Activated T-cell treated with anti-CD3 and anti-CD28 coated beads, Interleukin-2, amount 50 U/mL, for 48 hours (primary cell): ENCODE measurements at regions not wholly inside any gene's neighbourhood (a gene's known extent, or its start where the extent isn't known, plus 50 kb on each side); places are given as distances from the start of the nearest gene placed in this dataset.

ENCODE experiments used
- DNase-seq, 2 experiments: peaks; one replicate each; pipeline ENCODE4 v3.0.0-alpha.2; 2020

DNA sequence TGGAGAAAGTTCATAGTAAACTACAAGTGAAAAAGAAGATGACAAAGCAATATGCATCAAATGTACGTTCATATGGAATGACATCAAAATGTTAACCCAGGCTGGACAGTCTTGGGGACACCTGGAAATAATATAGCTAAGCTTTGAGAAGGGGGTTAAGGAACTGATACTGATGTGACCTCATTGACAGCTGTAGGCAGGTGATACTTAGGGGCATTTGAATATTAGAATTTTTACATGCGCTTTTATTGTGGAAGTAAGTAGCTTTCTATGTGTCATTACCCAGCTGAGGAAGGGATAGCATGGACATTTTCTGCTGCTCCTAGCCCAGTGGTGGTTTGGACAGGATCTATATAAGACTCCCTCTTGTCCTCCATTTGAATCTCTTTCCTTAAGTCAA is 299.7 kb downstream of the CWC27 start:
- no peak for DNase-seq

DNA sequence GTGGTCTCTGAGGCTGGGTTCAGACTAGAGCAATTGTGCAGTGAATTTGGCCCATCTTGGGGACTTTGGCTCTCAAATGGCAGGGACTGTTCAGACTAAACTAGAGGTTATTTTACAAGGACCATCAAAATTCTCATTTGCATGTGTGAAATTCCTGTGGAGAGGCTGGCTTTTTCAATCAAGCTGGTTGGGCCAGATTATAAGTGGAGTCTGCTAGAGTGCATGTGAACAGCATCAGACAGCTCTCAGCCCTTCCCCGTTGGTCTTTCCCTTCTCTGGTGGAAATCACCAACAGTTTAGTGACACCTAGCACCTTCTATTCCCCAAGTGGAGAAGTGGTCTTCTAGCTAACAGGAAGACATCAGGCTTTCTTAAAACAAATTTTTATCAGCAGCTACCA is 301.3 kb downstream of the CWC27 start:
- no peak for DNase-seq

DNA sequence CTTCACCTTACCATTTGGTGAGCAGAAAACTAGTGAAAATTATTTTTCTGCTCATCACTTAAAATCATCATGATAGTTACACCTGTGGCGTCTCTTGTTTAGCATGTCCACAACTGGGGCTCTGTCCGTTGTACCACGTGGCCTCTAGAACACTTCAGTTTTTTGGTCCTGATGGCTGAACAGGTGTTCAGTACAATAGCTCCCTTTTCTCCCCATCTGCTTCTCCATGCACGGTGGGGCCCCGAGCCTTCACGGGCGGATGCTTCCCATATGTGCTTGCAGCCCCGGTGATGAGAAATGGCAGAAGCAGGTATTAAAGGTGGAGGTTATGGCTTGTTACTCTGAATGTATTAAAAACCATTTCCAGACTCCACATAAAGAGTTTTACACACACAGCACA is 304.1 kb downstream of the CWC27 start:
- DNase-seq: no peak

DNA sequence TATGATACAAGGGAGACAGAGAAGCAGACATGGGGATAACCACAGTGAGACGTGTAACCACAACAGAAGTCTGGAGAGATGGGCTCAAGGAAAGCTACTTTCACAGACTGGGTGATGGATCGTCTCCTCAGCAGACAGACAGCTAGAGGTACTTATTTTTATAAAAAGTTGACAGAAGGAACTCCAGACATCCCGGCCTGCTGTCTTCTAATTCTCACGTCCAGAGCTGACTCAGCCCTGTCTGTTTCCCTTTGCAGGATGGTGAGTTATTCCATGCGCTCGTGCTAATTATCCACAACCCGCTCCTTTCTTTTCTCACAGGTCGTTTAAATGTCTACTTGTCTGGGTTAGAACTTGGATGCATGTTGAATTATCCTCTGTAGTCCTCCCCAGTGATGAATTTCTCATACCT is 304.5 kb downstream of the CWC27 start:
- DNase-seq: no peak

DNA sequence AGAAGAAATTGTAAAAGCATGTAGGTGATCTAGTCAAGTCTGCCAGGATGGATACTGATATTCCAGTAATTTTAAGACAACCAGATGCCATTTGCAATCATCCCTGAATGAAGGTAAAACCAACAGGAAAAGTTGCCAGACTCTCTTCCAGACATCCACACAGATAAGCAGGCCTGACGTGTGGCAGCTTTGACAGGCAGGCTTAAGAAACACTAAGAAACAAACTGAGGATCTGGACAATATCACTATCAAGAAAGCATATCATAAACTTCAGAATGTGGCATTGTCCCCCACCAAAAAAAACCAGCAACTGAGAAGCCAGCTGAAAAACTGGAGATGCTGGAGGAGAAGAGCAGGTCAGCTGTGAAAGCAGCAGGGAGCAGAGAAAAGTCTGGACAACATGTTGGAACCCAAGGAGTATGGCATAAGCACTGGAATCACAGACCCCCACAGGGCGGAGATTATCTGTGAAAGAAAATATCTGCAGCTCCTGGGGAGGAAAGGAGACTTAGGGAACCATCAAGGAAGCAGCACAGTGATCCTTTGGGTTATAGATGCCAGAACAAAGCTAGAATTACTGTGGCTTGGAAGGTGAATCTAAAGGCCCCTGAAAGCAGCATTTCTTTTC is 307.0 kb downstream of the CWC27 start:
- no peak for DNase-seq

DNA sequence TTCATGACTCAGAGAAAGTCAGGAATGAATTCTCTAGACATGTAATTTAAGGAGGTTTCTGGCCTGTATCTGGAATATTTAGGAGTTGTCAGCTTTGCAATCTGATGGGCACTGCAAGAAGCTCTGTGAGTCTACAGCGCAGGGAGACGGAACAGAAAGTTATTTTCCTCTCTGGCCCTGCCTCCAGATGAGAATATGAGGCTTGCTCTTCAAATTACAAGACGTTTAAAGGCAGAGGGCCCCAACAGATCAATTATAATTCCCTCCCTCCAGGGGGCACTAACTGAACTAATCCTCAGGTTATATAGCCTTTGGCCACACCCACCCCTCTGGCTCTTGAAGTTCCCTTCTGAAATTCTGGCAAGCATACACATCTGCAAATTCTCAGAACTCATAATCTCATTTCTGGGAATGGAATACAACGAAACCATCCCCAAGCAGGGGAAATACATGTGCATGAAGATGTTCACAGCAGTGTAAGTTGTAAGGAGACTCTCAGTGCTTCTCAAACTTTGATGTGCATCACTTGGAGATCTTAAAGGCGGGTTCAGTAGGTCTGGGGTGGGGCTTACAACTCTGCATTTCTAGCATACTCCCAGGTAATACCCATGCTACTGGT is 307.6 kb downstream of the CWC27 start:
- DNase-seq: peak; percentile 51 to 60

DNA sequence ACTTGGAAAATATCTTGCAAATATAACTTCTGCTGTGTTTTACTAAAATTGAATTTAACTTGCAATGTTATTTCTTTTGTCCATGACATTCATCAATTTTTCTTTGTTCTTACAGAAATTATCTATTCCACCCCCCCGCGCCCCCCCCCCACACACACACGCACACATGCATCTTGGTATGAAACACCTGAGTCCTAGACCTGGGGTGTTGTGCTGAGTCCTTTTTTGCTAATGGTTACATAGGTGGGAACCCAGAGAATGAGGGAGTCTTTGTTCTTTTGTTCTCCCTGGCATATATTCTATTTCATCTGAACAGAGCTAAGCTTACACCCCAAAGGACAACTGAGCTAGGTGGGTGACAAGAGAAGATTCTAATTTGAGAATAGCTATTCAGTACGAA is 308.9 kb downstream of the CWC27 start:
- no peak for DNase-seq

DNA sequence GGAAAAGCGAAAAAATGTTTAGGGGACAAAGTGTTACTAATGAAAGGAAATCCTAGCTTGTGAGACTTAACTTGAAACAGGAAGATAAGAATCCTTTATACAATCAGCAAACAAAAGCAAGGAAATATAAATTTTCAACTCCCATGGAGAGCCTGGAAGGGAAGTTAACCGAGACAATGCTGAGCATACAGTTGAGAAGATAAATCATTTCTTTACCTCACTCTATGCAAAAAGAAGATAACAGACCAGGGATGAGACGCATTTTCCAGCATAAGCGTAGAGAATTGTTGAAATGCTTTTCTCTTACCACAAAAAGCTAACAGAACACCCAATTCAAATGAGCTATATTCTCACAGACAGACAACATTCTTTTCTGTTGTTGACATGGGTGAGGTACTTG is 309.6 kb downstream of the CWC27 start:
- no peak for DNase-seq

DNA sequence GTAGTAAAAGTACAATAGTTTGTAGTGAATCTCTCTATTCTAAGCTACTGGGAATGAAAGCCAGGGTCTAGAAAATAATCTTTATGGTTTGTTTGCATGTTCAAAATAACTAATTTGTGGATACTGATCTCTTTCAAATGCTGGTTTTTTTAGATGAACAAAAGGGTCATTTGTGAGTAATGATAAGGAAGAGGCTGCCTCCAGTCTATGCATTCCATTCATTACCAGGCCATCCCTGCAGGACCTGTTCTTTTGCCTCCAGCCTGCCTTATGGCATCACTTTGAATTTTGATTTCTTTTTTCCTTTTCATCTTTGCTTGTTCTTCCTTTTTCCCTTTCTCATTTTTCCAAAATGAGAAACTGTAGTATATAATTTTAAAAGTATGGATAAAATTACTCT is 312.3 kb downstream of the CWC27 start:
- DNase-seq: no peak

DNA sequence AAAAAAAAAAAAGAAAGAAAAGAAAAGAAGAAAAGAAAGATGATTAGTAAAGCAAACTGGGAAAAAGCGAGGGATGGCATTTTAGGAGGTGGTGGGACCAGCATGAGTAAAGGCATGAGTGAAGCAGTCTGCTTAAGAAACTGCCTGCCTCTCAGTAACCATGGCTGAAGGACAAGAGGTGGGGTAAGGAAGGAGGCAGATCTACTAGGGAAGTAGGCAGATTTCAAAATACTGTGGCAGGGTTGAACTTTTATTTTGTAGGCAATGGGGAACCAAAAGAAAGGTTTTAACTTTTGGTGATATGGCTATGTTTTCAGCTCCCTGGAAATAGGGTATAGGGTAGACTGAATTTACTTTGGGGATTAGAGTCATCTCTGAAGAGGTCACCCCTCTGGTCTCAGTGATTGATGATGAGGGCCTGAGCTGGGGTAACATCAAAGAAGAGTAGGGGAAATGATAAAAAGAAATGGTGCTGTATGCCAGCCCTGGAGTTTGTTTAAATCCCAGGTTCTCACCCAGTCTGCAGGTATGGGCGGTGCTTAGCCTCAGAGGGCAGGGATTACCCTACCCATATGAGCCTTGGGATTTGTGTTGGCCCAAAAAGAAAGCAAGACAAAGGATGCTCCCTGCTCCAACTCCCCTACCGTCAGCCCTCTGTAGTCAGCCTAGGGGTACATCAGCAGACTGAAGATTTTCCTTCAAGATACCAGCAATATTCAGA is 316.2 kb downstream of the CWC27 start:
- no peak for DNase-seq

DNA sequence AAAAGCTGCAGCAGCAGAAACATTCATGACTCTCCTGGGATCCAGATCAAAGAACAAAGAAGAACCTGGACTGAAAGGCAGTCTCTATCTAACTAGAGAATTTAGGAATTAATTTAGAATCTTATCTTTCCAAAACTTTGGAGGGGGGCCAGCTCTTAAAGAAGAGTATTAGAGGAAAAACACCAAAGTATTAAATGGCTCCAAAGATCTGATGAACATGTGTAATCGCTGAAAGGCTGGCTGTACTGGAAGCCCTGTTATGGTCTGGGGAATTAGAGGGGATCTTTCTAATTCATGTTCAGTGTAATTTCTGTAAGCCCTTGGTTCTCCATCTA is 316.8 kb downstream of the CWC27 start:
- no peak for DNase-seq

DNA sequence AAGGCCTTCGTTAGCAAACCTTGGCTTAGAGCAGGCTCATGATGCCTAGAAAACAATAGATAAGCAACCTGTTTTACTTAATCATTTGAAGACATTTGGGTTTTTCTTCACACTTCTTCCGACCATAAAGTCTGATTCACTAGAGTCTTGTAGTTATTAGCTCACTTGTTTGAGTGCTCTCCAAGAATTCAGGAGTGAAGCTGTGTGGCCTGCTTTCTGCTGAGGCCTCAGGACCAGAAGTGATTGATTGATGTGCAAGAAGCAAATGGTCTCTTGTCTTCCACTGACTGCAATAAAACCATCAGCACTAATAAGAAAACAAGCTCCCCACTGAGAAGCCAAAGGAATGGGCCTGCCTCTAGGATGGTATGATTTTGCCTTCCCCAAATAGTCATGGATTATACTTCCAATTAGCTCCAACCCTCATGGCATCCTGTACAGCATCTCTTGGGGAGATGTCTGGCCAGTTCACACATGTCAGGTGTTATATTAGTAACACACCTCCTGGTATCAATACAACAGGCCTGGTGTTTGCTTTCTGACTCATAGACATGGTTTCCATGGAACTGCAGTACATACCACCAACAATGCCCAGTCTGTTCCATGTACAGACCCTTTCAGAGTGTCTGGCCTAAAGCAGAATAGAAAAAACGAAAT is 317.6 kb downstream of the CWC27 start:
- DNase-seq: no peak

DNA sequence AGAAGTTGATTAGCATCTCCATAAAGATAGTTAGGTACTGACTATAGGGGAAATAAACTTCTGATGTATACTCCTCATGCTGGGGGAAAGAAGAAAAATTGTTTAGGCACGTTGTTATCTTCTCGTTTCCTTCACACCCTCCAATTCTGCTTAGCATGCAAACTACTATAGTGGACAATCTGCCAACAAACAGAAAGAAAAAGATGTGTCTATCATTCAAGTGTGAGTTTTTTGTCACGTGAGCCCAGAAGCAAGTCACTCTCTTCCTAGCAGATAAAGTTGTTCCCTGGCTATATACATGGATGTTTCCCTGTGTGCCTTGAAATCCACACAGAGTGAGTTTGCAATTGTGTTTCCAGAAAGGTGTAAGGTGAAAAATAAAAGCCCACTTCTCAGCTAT is 318.4 kb downstream of the CWC27 start:
- DNase-seq: no peak

DNA sequence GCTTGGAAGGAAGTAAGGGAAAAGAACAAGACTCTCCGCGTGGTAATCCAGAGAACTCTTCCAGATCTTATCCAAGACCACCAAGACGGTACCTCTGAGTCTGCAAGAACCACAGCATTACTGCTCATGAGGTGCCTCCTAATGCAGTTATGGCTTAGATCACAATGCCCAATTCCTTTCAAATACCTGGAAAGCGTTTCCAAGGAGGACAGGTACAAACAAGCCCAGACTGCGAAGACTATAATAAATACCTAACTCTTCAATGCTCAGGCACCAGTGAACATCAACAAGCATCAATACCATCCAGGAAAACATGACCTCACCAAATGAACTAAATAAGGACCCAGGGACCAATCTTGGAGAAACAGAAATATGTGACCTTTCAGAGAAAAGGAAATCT is 325.5 kb downstream of the CWC27 start:
- DNase-seq: no peak

DNA sequence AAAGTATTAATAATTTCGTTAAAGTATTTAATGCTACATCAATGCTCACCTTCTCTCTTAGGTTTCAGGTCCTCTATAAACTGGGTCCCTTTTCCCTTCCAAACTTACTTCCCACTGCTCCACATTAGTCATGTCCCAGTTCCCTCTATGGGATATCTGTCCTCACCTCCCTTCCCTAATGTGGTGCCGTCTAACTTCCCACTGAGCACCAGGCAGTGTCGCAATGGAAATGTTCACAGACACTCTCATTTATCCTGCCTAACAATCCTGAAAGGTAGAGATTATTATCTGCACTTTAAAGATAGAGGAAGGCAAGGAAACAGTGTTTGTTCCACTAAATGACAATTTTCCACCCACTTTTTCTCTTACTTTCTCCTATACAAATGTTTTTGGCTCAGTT is 329.7 kb downstream of the CWC27 start:
- DNase-seq: no peak
